ENCODE measurements at regions not wholly inside any gene's neighbourhood (a gene's known extent, or its start where the extent isn't known, plus 50 kb on each side); places are given as distances from the start of the nearest gene placed in this dataset.

- TF ChIP-seq ZNF600 (tag by site-specific recombination; IDR thresholded peaks at IDR 0.05) (no peak), ZBTB8A (tag by site-specific recombination; IDR thresholded peaks at IDR 0.05) (no peak), SCRT1 (tag by site-specific recombination; IDR thresholded peaks at IDR 0.05; ENCODE audit: borderline replicate concordance) (no peak), ZIC2 (tag by site-specific recombination; IDR thresholded peaks at IDR 0.05) (no peak)
Measured at GRCh38 chr2:147600646-147601045, 244.2 kb upstream of the ACVR2A start (continued).

GRCh38 chr2:147600223-147600622 is 244.6 kb upstream of the ACVR2A start:
- no peaks in the 10 kb centered on the region for H3K9me3 ChIP-seq (ENCODE audit: control insufficient read depth, insufficient read depth, low read depth, low read length)
- H3K4me3 ChIP-seq (ENCODE audit: low read depth, low read length): no peak overlapping the region
- ChIA-PET POLR2A (no interaction called here), CTCF (no interaction called here)
- no peaks in the 10 kb centered on the region for H3K36me3 ChIP-seq (ENCODE audit: control insufficient read depth in 2 of 2, insufficient read depth in 1 of 2, low read length in 2 of 2)
- H3K4me1 ChIP-seq (ENCODE audit: control insufficient read depth, insufficient read depth, low read length): no peaks in the 10 kb centered on the region
- TF ChIP-seq ZNF521 (tag by site-specific recombination; IDR thresholded peaks at IDR 0.05) (no peak), ZNF184 (tag by site-specific recombination; IDR thresholded peaks at IDR 0.05) (no peak), IKZF3 (tag by site-specific recombination; IDR thresholded peaks at IDR 0.05) (no peak), PATZ1 (tag by site-specific recombination; IDR thresholded peaks at IDR 0.05) (no peak), BCL6B (tag by site-specific recombination; IDR thresholded peaks at IDR 0.05) (no peak), OSR2 (tag by site-specific recombination; IDR thresholded peaks at IDR 0.05) (no peak), ZNF175 (tag by site-specific recombination; IDR thresholded peaks at IDR 0.05) (no peak), ZNF585B (tag by site-specific recombination; IDR thresholded peaks at IDR 0.05) (no peak), ZIC2 (tag by site-specific recombination; IDR thresholded peaks at IDR 0.05) (no peak), ZNF843 (tag by site-specific recombination; IDR thresholded peaks at IDR 0.05) (no peak), BCL11A (tag by site-specific recombination; IDR thresholded peaks at IDR 0.05; ENCODE audit: low read depth) (no peak), ZNF48 (tag by site-specific recombination; IDR thresholded peaks at IDR 0.05) (no peak), ZNF202 (tag by site-specific recombination; IDR thresholded peaks at IDR 0.05; ENCODE audit: borderline replicate concordance) (no peak), MEIS1 (CRISPR knock-in tag; IDR thresholded peaks at IDR 0.05; ENCODE audit: borderline replicate concordance) (no peak), ZNF350 (tag by site-specific recombination; IDR thresholded peaks at IDR 0.05) (no peak), ZBTB26 (tag by site-specific recombination; optimal IDR thresholded peaks at IDR 0.05) (no peak), ZNF157 (tag by site-specific recombination; IDR thresholded peaks at IDR 0.05) (no peak), ZNF626 (tag by site-specific recombination; IDR thresholded peaks at IDR 0.05) (no peak)
- H3K27ac ChIP-seq (ENCODE audit: extremely low read depth, low read depth, low read length): no peak overlapping the region

- H3K36me3 ChIP-seq (ENCODE audit: control insufficient read depth in 2 of 2, insufficient read depth in 1 of 2, low read length in 2 of 2): no peaks in the 10 kb centered on the region
- no peaks in the 10 kb centered on the region for H3K4me1 ChIP-seq (ENCODE audit: control insufficient read depth, insufficient read depth, low read length)
- no peaks in the 10 kb centered on the region for H3K9me3 ChIP-seq (ENCODE audit: control insufficient read depth, insufficient read depth, low read depth, low read length)
- H3K4me3 ChIP-seq (ENCODE audit: low read depth, low read length): no peak overlapping the region
- POLR2A ChIA-PET: no interaction called here
- H3K27ac ChIP-seq (ENCODE audit: extremely low read depth, low read depth, low read length): no peak overlapping the region
- CTCF ChIA-PET: no interaction called here
- TF ChIP-seq ZNF768 (tag by site-specific recombination; IDR thresholded peaks at IDR 0.05) (no peak), ZNF658 (tag by site-specific recombination; IDR thresholded peaks at IDR 0.05) (no peak), ZNF555 (tag by site-specific recombination; conservative IDR thresholded peaks at IDR 0.05) (no peak), ZNF473 (tag by site-specific recombination; IDR thresholded peaks at IDR 0.05) (no peak), ATF2 (tag by site-specific recombination; IDR thresholded peaks at IDR 0.05; ENCODE audit: low read depth) (no peak), ZBTB49 (tag by site-specific recombination; IDR thresholded peaks at IDR 0.05; ENCODE audit: low read depth) (no peak), YY2 (tag by site-specific recombination; IDR thresholded peaks at IDR 0.05) (no peak), EGR2 (tag by site-specific recombination; IDR thresholded peaks at IDR 0.05; ENCODE audit: low read depth) (no peak)
Measured at GRCh38 chr2:147595200-147595599, 249.6 kb upstream of the ACVR2A start.

All from HEK293 (cell line).